IPS DF 6.9 (cell line): ENCODE measurements at regions not wholly inside any gene's neighbourhood (a gene's known extent, or its start where the extent isn't known, plus 50 kb on each side); places are given as distances from the start of the nearest gene placed in this dataset.

Source experiments
- DNase-seq: peaks from one replicate; pipeline ENCODE4 v3.0.0-alpha.2; 2013; ENCODE audit warnings: low read depth, low spot score
- H3K27ac ChIP-seq: one replicate; pipeline ENCODE4 v1.5.1; 2013; ENCODE audit warnings: low read length, control low read depth
- H3K27me3 ChIP-seq: 2 replicates; pipeline ENCODE4 v1.6.1; 2013; ENCODE audit warnings: mild to moderate bottlenecking, low read length; ENCODE audit not compliant: control insufficient read depth, insufficient read depth
- H3K36me3 ChIP-seq: 2 replicates; pipeline ENCODE4 v1.6.1; 2013; ENCODE audit warnings: low read length; ENCODE audit not compliant: control insufficient read depth, insufficient read depth
- H3K4me1 ChIP-seq: 2 replicates; pipeline ENCODE4 v1.6.1; 2013; ENCODE audit warnings: low read length; ENCODE audit not compliant: control insufficient read depth, insufficient read depth
- H3K4me3 ChIP-seq: 2 replicates; pipeline ENCODE4 v1.5.1; 2013; ENCODE audit warnings: mild to moderate bottlenecking, low read length
- H3K9me3 ChIP-seq: 2 replicates; pipeline ENCODE4 v1.6.1; 2013; ENCODE audit warnings: low read length, inconsistent platforms; ENCODE audit not compliant: control insufficient read depth, insufficient read depth
- WGBS: extraction: QIAGEN DNeasy Blood & Tissue Kit; methylation state at CpG from one replicate; pipeline ENCODE4 v1.1.7; 2013; ENCODE audit warnings: mixed read lengths, missing lambda C conversion rate; ENCODE audit not compliant: insufficient read length, insufficient coverage; 5-methylcytosine and 5-hydroxymethylcytosine counted together

GRCh38 chr1:14438127-14438769 lies 160.2 kb upstream of the KAZN start:
- H3K4me3 ChIP-seq, result no peak overlapping the region
- H3K4me1 ChIP-seq, result no peaks in the 10 kb centered on the region
- no peaks in the 10 kb centered on the region for H3K27me3 ChIP-seq
- DNase-seq, result no peak
- no peaks in the 10 kb centered on the region for H3K36me3 ChIP-seq
- WGBS, result no CpG with 5 or more reads among the region's 6 CpGs
- H3K9me3 ChIP-seq, result no peaks in the 10 kb centered on the region
- H3K27ac ChIP-seq, result no peak overlapping the region

- no peak overlapping the region for H3K27ac ChIP-seq
- H3K9me3 ChIP-seq, result no peaks in the 10 kb centered on the region
- DNase-seq, result no peak
- 100% methylated on average over 1 of the region's 1 CpG for WGBS
- no peaks in the 10 kb centered on the region for H3K4me1 ChIP-seq
- H3K4me3 ChIP-seq, result no peak overlapping the region
- no peaks in the 10 kb centered on the region for H3K36me3 ChIP-seq
- H3K27me3 ChIP-seq, result no peaks in the 10 kb centered on the region
These were observed 159.5 kb upstream of the KAZN start for GRCh38 chr1:14439015-14439414.

GRCh38 chr1:14440166-14440565 lies 158.3 kb upstream of the KAZN start:
- H3K9me3 ChIP-seq, result no peaks in the 10 kb centered on the region
- H3K4me3 ChIP-seq, result no peak overlapping the region
- no peak for DNase-seq
- no peaks in the 10 kb centered on the region for H3K27me3 ChIP-seq
- no peak overlapping the region for H3K27ac ChIP-seq
- WGBS, result no CpG with 5 or more reads among the region's 9 CpGs
- H3K4me1 ChIP-seq, result no peaks in the 10 kb centered on the region
- H3K36me3 ChIP-seq, result no peaks in the 10 kb centered on the region

- H3K27me3 ChIP-seq, result no peaks in the 10 kb centered on the region
- H3K4me1 ChIP-seq, result no peaks in the 10 kb centered on the region
- H3K27ac ChIP-seq, result no peak overlapping the region
- H3K4me3 ChIP-seq, result no peak overlapping the region
- no peaks in the 10 kb centered on the region for H3K9me3 ChIP-seq
- DNase-seq, result no peak
- no CpG with 5 or more reads among the region's 4 CpGs for WGBS
- no peaks in the 10 kb centered on the region for H3K36me3 ChIP-seq
These were observed 157.8 kb upstream of the KAZN start for GRCh38 chr1:14440731-14441130.

GRCh38 chr1:14441302-14441741 lies 157.2 kb upstream of the KAZN start:
- Histone ChIP-seq H3K36me3 (no peaks in the 10 kb centered on the region), H3K4me1 (no peaks in the 10 kb centered on the region), H3K27me3 (no peaks in the 10 kb centered on the region), H3K9me3 (no peaks in the 10 kb centered on the region), H3K27ac (no peak overlapping the region), H3K4me3 (no peak overlapping the region)
- no CpG with 5 or more reads among the region's 6 CpGs for WGBS
- DNase-seq, result no peak

- WGBS, result no CpG with 5 or more reads among the region's 4 CpGs
- H3K4me3 ChIP-seq, result no peak overlapping the region
- H3K9me3 ChIP-seq, result no peaks in the 10 kb centered on the region
- no peak overlapping the region for H3K27ac ChIP-seq
- DNase-seq, result no peak
- no peaks in the 10 kb centered on the region for H3K4me1 ChIP-seq
- no peaks in the 10 kb centered on the region for H3K36me3 ChIP-seq
- no peaks in the 10 kb centered on the region for H3K27me3 ChIP-seq
These were observed 155.8 kb upstream of the KAZN start for GRCh38 chr1:14442669-14443068.

GRCh38 chr1:14443164-14443787 lies 155.2 kb upstream of the KAZN start:
- Histone ChIP-seq H3K27ac (no peak overlapping the region), H3K4me3 (no peak overlapping the region), H3K4me1 (no peaks in the 10 kb centered on the region), H3K27me3 (no peaks in the 10 kb centered on the region), H3K36me3 (no peaks in the 10 kb centered on the region), H3K9me3 (no peaks in the 10 kb centered on the region)
- WGBS, result no CpG with 5 or more reads among the region's 4 CpGs
- no peak for DNase-seq

GRCh38 chr1:14451217-14451616 lies 147.3 kb upstream of the KAZN start:
- no peaks in the 10 kb centered on the region for H3K36me3 ChIP-seq
- no CpG with 5 or more reads among the region's 2 CpGs for WGBS
- H3K27me3 ChIP-seq, result no peaks in the 10 kb centered on the region
- H3K9me3 ChIP-seq, result no peaks in the 10 kb centered on the region; the same call in 1 of the 2 replicates
- H3K27ac ChIP-seq, result no peak overlapping the region
- no peaks in the 10 kb centered on the region for H3K4me1 ChIP-seq
- no peak overlapping the region for H3K4me3 ChIP-seq
- no peak for DNase-seq

GRCh38 chr1:14452551-14452950 lies 145.9 kb upstream of the KAZN start:
- no peak for DNase-seq

GRCh38 chr1:14460173-14460572 lies 138.3 kb upstream of the KAZN start:
- Histone ChIP-seq H3K27me3 (no peaks in the 10 kb centered on the region), H3K27ac (no peak overlapping the region), H3K9me3 (no peaks in the 10 kb centered on the region), H3K4me3 (no peak overlapping the region), H3K36me3 (no peaks in the 10 kb centered on the region), H3K4me1 (no peaks in the 10 kb centered on the region)
- DNase-seq, result no peak
- WGBS, result no CpG with 5 or more reads among the region's 3 CpGs

More at GRCh38 chr1:14452551-14452950, 145.9 kb upstream of the KAZN start:
- Histone ChIP-seq H3K27me3 (no peaks in the 10 kb centered on the region), H3K9me3 (no peaks in the 10 kb centered on the region; the same call in 1 of the 2 replicates), H3K4me1 (no peaks in the 10 kb centered on the region), H3K4me3 (no peak overlapping the region), H3K36me3 (no peaks in the 10 kb centered on the region), H3K27ac (no peak overlapping the region)
- WGBS, result no CpG with 5 or more reads among the region's 4 CpGs

GRCh38 chr1:14462851-14463250 lies 135.6 kb upstream of the KAZN start:
- WGBS, result no CpG with 5 or more reads among the region's 4 CpGs
- no peak for DNase-seq
- Histone ChIP-seq H3K36me3 (no peaks in the 10 kb centered on the region), H3K27ac (no peak overlapping the region), H3K9me3 (no peaks in the 10 kb centered on the region), H3K27me3 (no peaks in the 10 kb centered on the region), H3K4me1 (no peaks in the 10 kb centered on the region), H3K4me3 (no peak overlapping the region)
